ENCODE measurements at regions not wholly inside any gene's neighbourhood (a gene's known extent, or its start where the extent isn't known, plus 50 kb on each side); places are given as distances from the start of the nearest gene placed in this dataset.

DNA sequence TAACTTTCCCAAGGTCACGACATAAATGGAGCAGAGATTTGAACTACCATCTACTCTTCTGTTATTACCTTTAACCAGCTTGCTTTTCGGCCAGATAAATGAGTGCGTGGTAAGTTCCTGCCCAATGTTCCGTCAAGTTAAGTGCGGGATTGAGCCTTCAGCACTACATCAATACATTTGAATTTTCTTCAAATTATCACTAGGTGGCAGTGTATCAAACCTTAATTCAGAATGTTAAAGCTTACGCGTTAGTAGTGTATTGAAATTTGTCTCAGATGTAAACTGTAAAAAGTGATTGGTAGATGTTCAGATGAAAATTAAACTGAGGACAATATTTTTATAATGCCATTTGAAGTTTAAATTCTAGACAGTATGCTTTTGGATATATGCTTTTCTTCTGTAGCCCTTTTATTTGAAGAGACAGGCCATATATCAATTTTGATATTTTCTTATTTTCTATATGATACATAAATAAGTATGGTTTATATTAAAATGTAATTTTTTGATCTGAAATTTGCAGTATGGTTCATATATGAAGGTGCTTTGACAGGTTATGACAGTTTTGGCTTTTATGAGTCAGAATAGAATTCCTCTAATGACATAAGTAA lies 681.3 kb downstream of the ADCYAP1 start:
- Histone ChIP-seq H2AFZ (ENCODE audit: low read depth, low read length, poor library complexity, severe bottlenecking) (no peak overlapping the region), H3K4me1 (ENCODE audit: control insufficient read depth in 1 of 2, insufficient read depth in 2 of 2, low read length in 2 of 2) (no peaks in the 10 kb centered on the region), H3K27me3 (ENCODE audit: insufficient read depth, low read length) (0 out of 2 replicates have a peak, but pooled peaks cover 6% of the 10 kb centered on the region), H3K4me3 (replicated peaks in 1 of 2; ENCODE audit: low read depth in 1 of 2, low read length in 2 of 2) (no peak overlapping the region), H4K20me1 (ENCODE audit: insufficient read depth) (no peaks in the 10 kb centered on the region), H3K4me2 (ENCODE audit: low read length) (no peak overlapping the region), H3K9ac (ENCODE audit: low read length) (no peak overlapping the region), H3K79me2 (ENCODE audit: insufficient read depth, low read length) (no peaks in the 10 kb centered on the region), H3K36me3 (ENCODE audit: control insufficient read depth in 1 of 2, insufficient read depth in 2 of 2, low read length in 2 of 2) (no peaks in the 10 kb centered on the region), H3K27ac (ENCODE audit: low read depth, low read length) (no peak overlapping the region), H3K9me3 (ENCODE audit: control insufficient read depth in 1 of 2, insufficient read depth in 1 of 2, low read depth in 1 of 2, low read length in 2 of 2) (no peaks in the 10 kb centered on the region), H3K9me2 (ENCODE audit: insufficient read depth) (no peaks in the 10 kb centered on the region)
- ATAC-seq, result peak; percentile 78
- CTCF ChIA-PET, result interaction anchor here (0.6 to 1.8 kb wide), 10 partner anchors 10 to 956 kb away, joined by 3 to 11 read pairs (median 4); no protein-coding TSS in a partner anchor
- no peak for TF ChIP-seq FOSL1 (IDR thresholded peaks at IDR 0.05; ENCODE audit: low read depth)
- peak; percentile 48 for TF ChIP-seq RAD21 (IDR thresholded peaks at IDR 0.05; ENCODE audit: low read depth)
- TF ChIP-seq EGR1 (IDR thresholded peaks at IDR 0.05; ENCODE audit: low read depth), result no peak
- no peak for TF ChIP-seq ZNF274 (IDR thresholded peaks at IDR 0.05; ENCODE audit: low read depth, low read length)
- TF ChIP-seq TCF7L2 (IDR thresholded peaks at IDR 0.05; ENCODE audit: borderline replicate concordance, extremely low read depth, insufficient read depth, insufficient read length), result no peak
- 0 out of 2 replicates have a peak, but pooled peaks have one; percentile 12 for TF ChIP-seq MAX (IDR thresholded peaks at IDR 0.05)
- TF ChIP-seq, protein P1, sequence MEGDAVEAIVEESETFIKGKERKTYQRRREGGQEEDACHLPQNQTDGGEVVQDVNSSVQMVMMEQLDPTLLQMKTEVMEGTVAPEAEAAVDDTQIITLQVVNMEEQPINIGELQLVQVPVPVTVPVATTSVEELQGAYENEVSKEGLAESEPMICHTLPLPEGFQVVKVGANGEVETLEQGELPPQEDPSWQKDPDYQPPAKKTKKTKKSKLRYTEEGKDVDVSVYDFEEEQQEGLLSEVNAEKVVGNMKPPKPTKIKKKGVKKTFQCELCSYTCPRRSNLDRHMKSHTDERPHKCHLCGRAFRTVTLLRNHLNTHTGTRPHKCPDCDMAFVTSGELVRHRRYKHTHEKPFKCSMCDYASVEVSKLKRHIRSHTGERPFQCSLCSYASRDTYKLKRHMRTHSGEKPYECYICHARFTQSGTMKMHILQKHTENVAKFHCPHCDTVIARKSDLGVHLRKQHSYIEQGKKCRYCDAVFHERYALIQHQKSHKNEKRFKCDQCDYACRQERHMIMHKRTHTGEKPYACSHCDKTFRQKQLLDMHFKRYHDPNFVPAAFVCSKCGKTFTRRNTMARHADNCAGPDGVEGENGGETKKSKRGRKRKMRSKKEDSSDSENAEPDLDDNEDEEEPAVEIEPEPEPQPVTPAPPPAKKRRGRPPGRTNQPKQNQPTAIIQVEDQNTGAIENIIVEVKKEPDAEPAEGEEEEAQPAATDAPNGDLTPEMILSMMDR (IDR thresholded peaks at IDR 0.05 in 2 of 3, conservative IDR thresholded peaks at IDR 0.05 in 1 of 3; ENCODE audit: borderline replicate concordance in 1 of 3, insufficient read depth in 1 of 3, low read depth in 2 of 3, low read length in 2 of 3), result peak; percentile 24 to 62 (median 34); a peak in 4 of 6 replicates
- RAD21 ChIA-PET (ENCODE audit: low non-redundant PET in 1 of 2, low total read pairs in 2 of 2, uncharacterized antibody in 2 of 2, unreplicated experiment in 2 of 2), result no interaction called here
- intact Hi-C loops (cut with micrococcal nuclease), result loop anchor here (5.0 to 10.0 kb wide), 4 partner anchors 499 to 956 kb away; no protein-coding TSS in a partner anchor
- POLR2A ChIA-PET, result no interaction called here
- no TSS peak for BruUV-seq (replicated peaks)
- DNase-seq (ENCODE audit: low read depth, low spot score), result peak; percentile 32
